Forelimb muscle (tissue), 1 donor: ENCODE measurements at regions not wholly inside any gene's neighbourhood (a gene's known extent, or its start where the extent isn't known, plus 50 kb on each side); places are given as distances from the start of the nearest gene placed in this dataset.

ENCODE experiments used
- DNase-seq: peaks from one replicate; pipeline ENCODE4 v3.0.0-alpha.2; 2013; ENCODE audit warnings: low read depth

DNA sequence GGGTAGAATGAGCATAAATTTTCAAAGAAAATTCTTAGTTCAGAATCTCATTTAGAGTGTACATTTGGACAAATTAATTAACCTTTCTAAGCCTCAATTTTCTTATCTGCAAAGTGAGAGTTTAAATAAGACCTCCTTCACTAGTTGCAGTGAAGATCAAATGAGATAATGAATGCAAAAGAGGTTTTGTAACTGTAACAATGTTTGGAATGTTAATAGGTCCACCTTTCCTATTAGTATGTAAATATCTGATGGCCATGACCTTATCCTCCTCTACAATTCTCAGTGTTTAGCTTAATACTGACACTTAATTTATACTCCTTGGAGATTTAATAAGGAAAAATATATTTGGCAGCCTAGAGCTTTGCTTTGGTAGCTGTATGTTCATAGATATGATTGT lies 138.8 kb downstream of the GABRG1 start:
- DNase-seq: no peak

DNA sequence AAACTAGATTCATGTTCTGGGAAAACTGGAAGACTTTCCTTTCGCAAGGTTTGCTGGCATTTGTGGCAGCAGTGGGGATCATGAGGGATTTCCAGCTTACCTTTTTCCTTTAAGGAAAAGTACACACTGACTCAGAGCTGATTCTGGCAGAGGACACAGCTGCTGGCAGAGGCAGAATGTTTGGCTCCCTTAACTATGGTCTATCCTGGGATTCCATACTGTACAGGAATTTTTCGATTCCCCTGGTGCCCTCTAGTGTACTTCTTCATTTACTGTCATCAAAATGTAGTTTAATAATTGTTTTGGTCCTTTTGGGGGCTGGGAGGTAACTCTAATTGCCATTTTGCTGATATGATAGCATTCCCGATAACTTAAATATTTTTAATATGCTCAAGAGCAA lies 152.7 kb downstream of the GABRG1 start:
- no peak for DNase-seq

DNA sequence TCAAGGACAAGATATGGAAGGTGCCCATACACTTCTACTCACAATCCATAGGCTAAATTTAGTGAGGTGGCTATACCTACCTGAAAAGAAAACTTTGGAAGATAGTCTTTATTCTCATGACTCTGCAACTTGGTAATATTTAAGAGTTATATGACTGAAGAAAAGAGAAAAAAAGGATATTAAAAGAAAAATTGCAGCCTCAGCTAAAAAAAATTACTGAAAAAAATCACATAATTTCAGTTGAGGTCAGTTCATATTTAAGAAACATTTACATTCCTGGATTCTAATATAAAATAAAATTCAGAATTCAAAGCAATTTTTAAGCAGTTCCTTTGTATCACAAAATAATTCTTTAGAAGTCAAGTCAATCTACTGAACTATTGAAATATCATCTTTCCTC lies 166.5 kb downstream of the GABRG1 start:
- no peak for DNase-seq

DNA sequence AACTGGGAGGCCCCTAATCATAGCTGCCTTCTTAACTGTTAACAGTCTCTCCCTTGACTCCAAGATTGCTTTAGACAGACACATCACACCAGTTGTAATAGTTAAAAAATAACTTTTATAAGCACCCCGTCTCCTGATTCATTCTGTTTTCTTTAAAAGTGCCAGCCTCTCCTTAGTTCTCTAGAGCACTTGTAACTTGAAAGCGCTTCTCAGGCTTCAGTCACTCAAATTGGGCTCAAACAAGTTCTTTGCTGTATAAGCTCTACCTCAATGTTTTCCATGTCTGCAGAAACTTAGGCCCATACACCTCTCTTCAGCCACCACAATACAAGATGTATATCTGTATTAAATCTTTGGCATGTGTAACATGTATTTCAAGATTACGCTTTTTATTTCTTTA lies 169.6 kb downstream of the GABRG1 start:
- DNase-seq: no peak

DNA sequence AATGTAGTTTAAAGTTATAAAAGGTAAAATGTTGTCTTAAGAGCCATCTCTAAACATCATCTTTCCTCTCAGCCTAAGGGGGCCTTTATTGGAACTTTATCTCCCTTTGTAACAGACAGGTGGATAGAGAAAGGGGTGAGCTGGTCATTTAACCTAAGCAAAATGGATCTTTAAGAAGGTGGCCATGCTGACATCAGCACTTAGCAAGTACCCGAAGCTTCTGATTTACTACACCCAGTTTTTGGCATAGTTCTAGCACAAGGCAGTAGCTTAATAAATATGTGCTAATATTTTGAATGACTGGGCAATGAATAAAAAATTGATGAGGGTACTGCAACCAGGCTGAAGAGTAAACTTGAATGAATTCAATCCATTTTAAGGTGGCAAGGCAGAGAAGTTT lies 172.7 kb downstream of the GABRG1 start:
- DNase-seq: no peak

DNA sequence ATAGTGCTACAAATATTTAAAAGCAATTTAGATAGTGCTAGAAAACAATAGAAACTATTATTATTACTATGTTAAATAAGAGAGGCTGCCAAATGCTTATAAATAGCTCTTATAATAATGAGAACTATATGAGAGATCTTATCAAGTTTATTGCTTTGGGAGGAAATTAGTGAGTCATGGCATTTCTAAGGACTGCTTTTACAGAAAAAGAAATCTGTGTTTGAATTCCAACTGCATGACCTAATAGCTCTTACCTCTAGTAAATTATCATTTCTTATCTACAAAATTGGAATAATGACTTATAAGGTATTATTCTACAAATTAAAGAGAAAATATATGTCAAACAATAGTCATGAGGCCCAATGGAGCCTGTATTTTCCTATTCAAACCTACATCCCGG lies 177.2 kb downstream of the GABRG1 start:
- no peak for DNase-seq

DNA sequence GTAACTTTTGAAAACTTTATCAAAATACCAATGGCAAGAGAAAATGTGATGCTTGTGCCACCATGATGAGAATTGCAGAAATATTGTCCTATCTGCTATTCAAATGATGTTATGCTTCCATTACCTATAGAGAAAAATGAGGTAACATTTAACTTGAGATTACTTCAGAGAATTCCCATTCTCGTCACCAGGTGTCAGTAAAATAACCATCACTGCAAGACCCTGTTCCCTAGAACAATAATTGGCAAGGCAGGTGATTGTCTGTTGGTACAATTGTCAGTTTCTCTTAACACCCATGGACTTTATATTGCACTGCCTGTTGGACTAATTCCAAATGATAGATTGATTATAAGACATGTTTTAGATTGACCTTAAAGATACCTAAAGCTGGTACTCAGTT lies 179.9 kb downstream of the GABRG1 start:
- DNase-seq: no peak

DNA sequence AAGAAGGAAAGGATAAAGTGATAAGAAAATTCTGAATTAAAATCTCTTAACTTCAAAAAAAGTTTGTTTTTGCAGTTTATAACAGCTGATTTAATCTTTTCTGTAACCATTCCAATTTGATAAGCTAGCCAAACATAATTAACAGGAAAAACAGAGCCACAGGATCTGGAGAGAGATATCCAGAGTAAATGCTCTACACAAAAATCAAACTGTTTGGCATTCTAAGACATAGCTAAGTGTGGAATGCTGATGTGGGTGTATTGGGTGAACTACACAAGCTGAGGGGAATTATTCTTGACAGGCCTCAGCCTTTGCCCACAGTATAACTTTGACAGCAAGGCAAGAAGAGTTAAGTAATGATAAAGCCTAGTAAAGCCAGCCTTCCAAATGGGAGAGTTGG lies 184.8 kb downstream of the GABRG1 start:
- DNase-seq: no peak

DNA sequence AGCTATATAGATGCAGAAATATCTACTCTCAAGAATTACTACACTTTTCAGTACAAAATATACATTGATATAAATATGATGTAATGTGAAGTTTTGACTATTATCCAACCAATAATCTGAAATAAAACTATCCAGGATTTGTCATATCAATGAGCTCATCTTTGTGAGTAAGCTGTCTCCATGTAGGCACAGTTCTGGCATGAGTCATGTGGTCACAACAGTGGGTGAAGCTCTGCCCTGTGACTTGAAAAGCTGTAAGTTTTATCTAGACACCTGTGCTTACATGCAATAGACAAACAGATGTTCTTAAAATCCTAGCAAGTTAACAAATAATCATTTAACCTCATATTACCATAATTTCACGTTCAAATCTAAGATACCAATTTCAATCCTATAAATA lies 192.7 kb downstream of the GABRG1 start:
- no peak for DNase-seq

DNA sequence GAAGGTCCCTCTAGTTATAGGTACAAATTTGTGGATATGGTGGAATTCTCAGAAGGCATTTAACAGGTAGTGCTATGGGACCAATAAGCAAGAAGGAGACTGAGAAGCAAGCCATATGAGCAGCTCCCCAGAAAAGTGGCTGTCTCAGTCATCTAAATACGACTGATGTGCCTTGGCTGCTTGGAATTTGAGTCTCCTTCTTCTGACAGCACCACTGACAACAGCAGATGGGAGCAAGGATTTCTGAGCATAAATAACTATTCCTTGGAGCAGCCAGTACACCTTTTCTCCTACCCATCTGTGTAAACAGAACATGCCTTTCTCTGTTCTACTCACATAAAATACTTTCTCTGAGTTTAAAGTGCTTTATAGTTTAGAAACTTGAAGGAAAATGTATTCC lies 196.2 kb downstream of the GABRG1 start:
- DNase-seq: no peak

DNA sequence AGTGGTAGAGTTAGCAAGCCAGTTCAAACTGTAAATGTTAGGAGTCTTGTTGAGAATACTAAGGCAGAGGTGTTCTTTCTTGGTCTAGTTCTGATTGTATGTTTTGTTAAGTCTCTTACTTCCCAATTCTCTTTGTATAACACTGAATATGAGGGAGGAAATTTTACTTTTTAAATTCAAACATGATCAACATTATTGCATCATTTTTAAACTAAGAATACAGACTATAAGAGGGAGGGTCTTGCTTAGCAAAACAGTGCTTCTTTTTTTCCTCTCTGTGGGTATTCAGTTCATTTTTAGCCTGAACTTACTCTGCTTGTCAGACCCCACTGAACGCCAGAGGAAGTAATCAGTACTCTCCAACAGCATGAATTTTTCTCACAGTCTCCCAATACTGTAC lies 198.0 kb downstream of the GABRG1 start:
- DNase-seq: no peak

DNA sequence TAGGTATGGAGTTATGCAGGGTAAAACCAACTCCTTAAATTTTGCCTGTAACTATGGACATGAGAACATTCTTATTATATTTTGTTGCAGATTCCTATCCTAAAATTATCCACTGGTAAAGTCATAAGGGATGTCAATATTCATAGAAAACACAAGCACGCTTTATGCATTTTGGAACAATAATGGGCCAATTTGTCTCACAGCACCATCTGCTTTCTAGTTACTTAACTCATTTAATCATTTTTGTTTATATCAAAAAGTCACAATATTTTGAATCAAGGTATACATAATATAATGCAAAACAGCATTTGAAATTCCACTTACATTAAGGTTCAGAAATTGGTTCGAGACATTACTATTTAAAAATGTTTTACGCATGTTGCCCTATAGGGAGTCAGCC lies 203.0 kb downstream of the GABRG1 start:
- no peak for DNase-seq

DNA sequence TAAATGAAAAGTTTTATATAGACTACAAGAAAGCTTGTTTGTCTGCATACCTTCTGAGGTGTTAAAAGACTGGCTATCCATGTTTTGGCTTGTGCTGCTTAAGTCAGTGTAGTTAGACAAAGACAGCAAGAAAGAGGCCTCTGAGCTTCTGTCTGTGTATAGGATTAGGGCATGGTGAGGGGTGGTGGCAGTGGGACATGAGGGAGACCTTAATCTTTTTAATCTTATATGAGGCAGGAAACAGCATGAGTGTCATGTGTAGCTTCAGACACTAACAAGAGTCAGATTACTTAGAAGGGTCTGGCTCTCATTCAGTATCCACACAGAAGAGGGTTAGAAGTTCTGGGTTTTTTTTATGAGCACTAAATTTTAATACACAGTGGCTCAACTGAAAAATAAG lies 213.3 kb downstream of the GABRG1 start:
- no peak for DNase-seq

DNA sequence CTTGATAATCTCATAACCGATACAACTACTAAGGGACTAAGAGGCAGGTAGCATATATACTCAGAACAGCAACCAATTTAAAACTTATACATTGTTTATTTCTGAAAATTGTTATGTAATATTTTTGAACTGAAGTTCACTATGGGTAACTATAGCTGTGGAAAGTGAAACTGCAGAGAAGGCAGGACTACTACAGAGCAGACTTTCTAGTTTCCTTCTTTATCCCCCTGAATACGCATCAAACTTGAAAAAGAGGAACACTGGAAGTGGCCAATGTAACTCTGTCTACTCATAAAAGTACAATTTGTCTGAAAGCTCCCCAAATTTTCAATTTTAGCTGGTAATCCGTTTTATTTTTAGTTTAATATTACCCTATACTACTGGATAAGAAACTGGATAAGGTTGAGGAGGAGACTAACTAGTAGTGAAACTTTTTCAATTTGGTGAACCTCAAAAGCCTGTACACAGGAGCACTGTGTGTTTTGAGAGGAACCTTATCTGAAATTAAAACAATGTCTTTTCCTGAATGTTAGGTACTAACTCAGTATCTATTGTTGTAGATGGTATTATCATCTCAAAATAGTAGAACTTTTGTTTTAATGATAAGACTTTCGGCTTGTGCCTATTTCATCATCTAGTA lies 225.8 kb downstream of the GABRG1 start:
- DNase-seq: no peak

DNA sequence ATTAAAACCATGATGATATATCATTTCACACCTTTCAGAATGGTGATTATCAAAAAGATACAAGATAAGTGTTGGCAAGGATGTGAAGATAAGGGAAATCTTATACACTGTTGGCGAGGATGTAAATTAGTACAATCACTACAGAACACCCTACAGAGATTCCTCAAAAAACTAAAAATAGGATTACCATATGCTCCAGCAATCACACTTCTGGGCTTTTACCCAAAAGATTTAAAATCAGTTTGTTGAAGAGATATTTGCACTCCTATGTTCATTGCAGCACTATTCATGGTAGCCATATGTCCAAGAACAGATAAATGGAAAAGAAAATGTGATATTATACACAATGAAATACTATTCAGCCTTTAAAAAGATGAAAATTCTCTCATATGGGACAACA lies 240.4 kb downstream of the GABRG1 start:
- DNase-seq: no peak

DNA sequence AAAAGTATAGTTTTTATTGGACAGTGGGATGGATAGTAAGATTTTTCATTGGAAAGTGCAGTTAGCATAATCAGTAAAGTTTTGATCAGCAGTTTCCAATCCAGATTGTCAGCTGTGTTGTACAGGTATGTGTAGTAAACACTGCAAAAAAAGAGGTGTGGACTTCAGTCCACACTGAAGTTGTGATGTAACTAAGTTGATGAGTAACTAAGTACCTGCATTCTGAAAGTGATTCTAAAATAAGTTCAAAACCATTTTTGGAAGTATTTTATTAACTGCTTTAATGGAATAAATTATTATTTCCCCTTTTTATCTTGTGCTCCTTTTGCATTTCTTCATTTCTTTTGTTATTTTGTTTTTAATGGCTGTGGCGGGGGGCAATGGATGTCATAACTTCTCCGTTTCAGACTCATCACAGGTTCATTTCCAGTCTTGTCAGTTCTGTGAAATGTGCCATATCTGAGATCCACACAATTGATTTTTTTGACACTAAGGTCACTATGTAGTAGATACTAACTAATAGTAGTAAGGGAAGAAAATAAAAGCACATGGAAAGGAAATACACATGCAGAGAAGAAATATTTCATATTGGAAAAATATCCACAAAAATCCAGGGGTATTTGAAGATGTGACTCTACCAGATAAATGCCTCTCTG lies 247.5 kb downstream of the GABRG1 start:
- no peak for DNase-seq

DNA sequence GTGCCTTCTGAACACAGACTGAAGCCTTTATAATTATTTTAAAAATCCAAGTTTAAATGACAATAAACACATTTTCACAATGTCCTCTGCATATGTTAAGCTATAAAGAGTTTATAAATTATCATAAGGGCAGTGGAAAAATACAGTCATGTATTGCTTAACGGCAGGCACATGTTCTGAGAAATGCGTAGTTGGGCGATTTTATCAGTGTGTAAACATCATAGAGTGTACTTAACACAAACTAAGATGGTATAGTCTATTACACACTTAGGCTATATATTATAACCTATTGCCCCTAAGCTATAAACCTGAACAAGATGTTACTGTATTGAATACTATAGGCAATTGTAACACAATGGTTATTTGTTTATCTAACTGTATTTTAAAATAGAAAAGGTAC lies 254.7 kb downstream of the GABRG1 start:
- DNase-seq: no peak

DNA sequence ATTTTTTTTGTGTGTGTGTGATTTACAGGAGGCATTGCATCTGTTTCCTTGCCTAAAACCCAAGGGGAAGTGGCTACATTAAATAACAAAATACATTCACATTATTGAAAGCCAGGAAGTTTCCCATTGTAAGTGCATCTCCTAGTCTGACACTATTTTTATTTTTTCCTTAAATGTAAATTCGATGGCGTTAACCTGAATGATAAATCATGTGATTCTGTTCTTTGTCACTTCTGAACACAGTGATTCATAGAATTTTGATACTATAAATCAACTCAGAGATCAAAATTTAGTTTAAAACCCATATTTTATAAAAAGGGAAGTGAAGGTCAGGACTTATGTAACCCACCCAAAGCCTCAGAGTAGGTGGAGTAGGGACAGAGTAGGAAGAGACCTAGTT lies 258.1 kb downstream of the GABRG1 start:
- no peak for DNase-seq

DNA sequence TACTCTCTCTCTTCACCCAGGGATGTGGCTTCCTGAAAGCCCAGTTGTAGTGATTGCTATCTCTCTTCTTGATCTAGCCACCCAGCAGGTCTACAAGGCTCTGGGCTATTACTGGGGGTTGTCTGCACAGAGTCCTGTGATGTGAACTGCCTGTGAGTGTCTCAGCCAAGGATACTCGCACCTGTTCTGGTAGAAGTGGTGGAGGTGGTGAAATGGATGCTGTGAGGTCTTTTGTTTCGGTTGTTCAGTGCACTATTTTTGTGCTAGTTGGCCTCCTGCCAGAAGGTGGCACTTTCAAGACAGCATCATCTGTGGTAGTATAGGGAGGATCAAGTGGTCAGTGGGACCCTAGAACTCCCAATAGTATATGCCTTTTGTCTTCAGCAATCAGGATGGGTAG lies 268.0 kb downstream of the GABRG1 start:
- no peak for DNase-seq

DNA sequence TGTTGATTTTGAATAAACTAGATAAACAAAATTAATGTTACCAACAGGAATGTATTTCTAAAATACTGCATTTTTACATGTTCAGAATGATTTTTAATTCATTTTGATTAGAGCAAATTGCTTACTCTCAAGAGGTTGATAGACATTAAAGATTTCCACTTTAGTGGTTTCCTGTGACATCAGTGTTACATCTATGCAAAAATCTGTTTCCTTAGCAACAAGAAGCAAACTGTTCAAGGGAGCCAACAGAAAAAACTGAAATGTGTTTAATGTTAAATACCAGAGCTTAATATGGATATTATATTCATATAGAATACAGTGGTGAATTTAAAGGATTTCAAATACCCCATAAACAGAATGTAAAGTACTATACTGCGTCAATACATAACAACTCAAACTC lies 277.8 kb downstream of the GABRG1 start:
- peak; percentile 1 for DNase-seq

DNA sequence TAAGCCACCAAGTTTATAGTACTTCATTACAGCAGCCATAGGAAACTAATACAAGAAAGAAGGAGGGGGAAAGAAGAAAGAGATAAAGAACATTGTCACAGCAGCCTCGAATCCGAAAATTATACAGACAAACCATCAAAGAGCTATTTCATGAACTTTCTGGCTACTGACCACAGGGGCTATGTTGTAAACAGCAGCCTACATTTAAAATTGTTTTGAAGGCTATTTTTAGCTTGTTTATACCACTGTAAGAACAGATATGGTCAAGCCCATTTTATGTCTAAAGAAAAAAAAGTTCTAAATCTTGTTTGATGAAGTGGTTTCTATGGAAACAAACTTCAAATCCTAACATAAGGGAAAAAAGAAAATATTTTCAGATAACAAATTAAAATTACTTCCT lies 282.1 kb downstream of the GABRG1 start:
- no peak for DNase-seq

DNA sequence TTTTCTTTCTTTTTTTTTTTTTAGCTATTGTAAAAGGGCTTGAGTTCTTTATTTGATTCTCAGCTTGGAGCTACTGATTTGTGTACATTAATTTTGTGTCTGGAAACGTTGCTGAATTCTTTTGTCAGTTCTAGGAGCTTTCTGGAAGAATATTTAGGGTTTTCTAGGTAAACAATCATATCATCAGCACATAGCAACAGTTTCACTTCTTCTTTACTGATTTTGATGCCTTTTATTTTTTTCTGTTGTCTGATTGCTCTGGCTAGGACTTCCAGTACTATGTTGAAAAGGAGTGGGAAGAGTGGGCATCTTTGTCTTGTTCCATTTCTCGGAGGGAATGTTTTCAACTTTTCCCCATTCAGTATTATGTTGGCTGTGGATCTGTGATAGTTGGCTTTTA lies 292.2 kb downstream of the GABRG1 start:
- DNase-seq: no peak

DNA sequence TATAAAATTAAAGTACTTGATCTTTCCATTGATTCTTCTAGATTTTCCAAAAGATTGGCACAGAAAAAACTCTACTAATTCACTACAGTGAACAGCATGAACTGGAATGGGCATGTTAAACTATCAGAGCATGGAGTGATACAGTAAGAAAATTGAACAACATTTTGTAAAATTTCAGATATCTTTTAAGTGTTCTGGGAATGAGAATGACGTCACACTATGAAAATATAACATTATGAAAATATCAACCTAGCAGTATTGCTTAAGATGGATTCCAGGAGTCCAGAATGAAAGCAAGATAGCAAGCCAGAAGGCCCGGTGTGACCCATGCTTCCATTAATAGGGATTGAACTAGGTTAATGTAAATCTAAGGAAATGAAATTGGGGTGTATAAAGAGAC lies 319.9 kb downstream of the GABRG1 start:
- no peak for DNase-seq

DNA sequence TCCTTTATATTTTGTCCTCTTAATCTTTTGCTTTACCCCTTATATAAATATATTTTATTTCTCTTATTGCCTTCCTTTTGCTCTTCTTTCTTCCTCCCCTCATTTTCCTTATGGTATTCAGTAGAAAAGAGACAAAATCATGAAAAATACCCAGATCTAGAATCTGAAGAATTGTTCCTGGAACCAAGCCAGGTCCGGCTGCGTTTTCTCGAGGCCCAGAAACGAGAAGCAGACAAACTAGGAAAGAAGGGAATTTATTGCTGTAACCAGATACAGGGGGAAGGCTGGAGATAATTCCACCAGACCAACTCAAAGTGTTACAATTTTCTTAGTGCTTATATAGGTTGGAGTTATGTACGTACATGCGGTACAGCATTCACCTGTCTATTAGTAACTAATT lies 328.7 kb downstream of the GABRG1 start:
- DNase-seq: no peak
